Vagina (tissue), 2 donors: ENCODE measurements at regions not wholly inside any gene's neighbourhood (a gene's known extent, or its start where the extent isn't known, plus 50 kb on each side); places are given as distances from the start of the nearest gene placed in this dataset.

Source experiments
- CTCF ChIP-seq, 3 experiments: fragments of 450-650 bp in 2 of 3; fragments of 200-600 bp in 1 of 3; sonication (generic) in 1 of 3; IDR thresholded peaks; one replicate each; pipeline ENCODE4 v1.5.1; 2017 to 2019; ENCODE audit warnings: antibody characterized with exemption in 3 of 3, mild to moderate bottlenecking in 2 of 3, moderate library complexity in 2 of 3
- POLR2A ChIP-seq, 2 donors: fragments of 450-650 bp; IDR thresholded peaks; one replicate each; pipeline ENCODE4 v1.6.1; 2017; ENCODE audit warnings: antibody characterized with exemption in 2 of 2, mild to moderate bottlenecking in 2 of 2, moderate library complexity in 2 of 2
- POLR2AphosphoS5 ChIP-seq, 2 donors: sonication (generic); formaldehyde crosslinking; IDR thresholded peaks; one replicate each; pipeline ENCODE4 v1.9.0; 2017; ENCODE audit warnings: antibody characterized with exemption in 2 of 2, mild to moderate bottlenecking in 2 of 2, low read depth in 1 of 2; ENCODE audit not compliant: insufficient read depth in 1 of 2

- TF ChIP-seq POLR2AphosphoS5 (IDR thresholded peaks at IDR 0.05; ENCODE audit: insufficient read depth in 1 of 2, low read depth in 1 of 2) (no peak), CTCF (IDR thresholded peaks at IDR 0.05) (no peak), POLR2A (IDR thresholded peaks at IDR 0.05) (no peak)
Observed at GRCh38 chr2:72012886-72013574, 134.6 kb downstream of the CYP26B1 start.
